Neural crest cell (in vitro differentiated cells): ENCODE measurements at regions not wholly inside any gene's neighbourhood (a gene's known extent, or its start where the extent isn't known, plus 50 kb on each side); places are given as distances from the start of the nearest gene placed in this dataset.

ENCODE experiments used
- DNase-seq: peaks from one replicate; pipeline ENCODE4 v3.0.0; 2021; ENCODE audit warnings: low read depth, mixed read lengths, low spot score
- H3K27ac Mint-ChIP-seq: one replicate; pipeline ENCODE4 v1.8.0; 2021; ENCODE audit warnings: mild to moderate bottlenecking, mixed read lengths; ENCODE audit not compliant: unreplicated experiment
- H3K27me3 Mint-ChIP-seq: 2 replicates; pipeline ENCODE4 v1.8.0; 2021; ENCODE audit warnings: low read depth, mild to moderate bottlenecking, mixed read lengths
- H3K36me3 Mint-ChIP-seq: 2 replicates; pipeline ENCODE4 v1.8.0; 2021; ENCODE audit warnings: low read depth, mild to moderate bottlenecking, mixed read lengths
- H3K4me1 Mint-ChIP-seq: 2 replicates; pipeline ENCODE4 v1.8.0; 2021; ENCODE audit warnings: mixed read lengths
- H3K4me3 Mint-ChIP-seq: one replicate; pipeline ENCODE4 v1.8.0; 2021; ENCODE audit warnings: mild to moderate bottlenecking, mixed read lengths
- H3K9me3 Mint-ChIP-seq: 2 replicates; pipeline ENCODE4 v1.8.0; 2021; ENCODE audit warnings: mixed read lengths
- TF ChIP-seq, protein P1 (sequence below): fragments of 200-600 bp; sonication (generic); conservative IDR thresholded peaks from 2 replicates; pipeline ENCODE4 v1.5.0; 2021; ENCODE audit warnings: antibody characterized with exemption, mild to moderate bottlenecking

GRCh38 chr2:142306131-142306530 lies 175.3 kb upstream of the LRP1B start:
- H3K4me3 Mint-ChIP-seq, result no peak overlapping the region
- no peaks in the 10 kb centered on the region for H3K27me3 Mint-ChIP-seq
- peaks cover 6% of the 10 kb centered on the region for H3K9me3 Mint-ChIP-seq
- H3K36me3 Mint-ChIP-seq, result peaks cover 2% of the 10 kb centered on the region
- TF ChIP-seq, protein P1, sequence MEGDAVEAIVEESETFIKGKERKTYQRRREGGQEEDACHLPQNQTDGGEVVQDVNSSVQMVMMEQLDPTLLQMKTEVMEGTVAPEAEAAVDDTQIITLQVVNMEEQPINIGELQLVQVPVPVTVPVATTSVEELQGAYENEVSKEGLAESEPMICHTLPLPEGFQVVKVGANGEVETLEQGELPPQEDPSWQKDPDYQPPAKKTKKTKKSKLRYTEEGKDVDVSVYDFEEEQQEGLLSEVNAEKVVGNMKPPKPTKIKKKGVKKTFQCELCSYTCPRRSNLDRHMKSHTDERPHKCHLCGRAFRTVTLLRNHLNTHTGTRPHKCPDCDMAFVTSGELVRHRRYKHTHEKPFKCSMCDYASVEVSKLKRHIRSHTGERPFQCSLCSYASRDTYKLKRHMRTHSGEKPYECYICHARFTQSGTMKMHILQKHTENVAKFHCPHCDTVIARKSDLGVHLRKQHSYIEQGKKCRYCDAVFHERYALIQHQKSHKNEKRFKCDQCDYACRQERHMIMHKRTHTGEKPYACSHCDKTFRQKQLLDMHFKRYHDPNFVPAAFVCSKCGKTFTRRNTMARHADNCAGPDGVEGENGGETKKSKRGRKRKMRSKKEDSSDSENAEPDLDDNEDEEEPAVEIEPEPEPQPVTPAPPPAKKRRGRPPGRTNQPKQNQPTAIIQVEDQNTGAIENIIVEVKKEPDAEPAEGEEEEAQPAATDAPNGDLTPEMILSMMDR, result no peak
- no peak for DNase-seq
- no peak overlapping the region for H3K27ac Mint-ChIP-seq
- no peaks in the 10 kb centered on the region for H3K4me1 Mint-ChIP-seq

DNA sequence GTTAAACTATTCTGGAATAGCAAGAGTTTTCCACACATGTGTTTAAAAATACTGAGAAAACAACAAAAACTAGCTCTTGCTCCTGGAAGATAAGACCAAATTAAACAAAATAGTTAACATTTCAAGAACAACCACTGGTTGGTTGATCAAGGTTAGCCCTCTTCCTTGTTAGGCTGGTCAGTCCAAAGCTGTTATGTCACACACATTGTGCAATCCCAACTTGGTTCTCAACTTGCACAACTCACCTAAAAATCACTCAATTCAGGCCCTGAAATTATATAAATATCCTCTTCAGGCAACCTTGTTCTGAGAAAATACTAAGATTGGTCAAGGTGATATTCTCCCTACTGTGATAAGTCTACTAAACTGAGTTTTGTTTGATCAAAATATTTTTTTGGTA lies 169.7 kb upstream of the LRP1B start:
- Mint-ChIP-seq H3K4me3 (no peak overlapping the region), H3K27me3 (no peaks in the 10 kb centered on the region), H3K27ac (no peak overlapping the region), H3K9me3 (no peaks in the 10 kb centered on the region), H3K36me3 (no peaks in the 10 kb centered on the region), H3K4me1 (no peaks in the 10 kb centered on the region)
- TF ChIP-seq, protein P1, result no peak
- no peak for DNase-seq

- TF ChIP-seq, protein P1, result no peak
- H3K27me3 Mint-ChIP-seq, result no peaks in the 10 kb centered on the region
- no peak overlapping the region for H3K4me3 Mint-ChIP-seq
- no peak overlapping the region for H3K27ac Mint-ChIP-seq
- DNase-seq, result no peak
- no peaks in the 10 kb centered on the region for H3K36me3 Mint-ChIP-seq
- no peaks in the 10 kb centered on the region for H3K9me3 Mint-ChIP-seq
- no peaks in the 10 kb centered on the region for H3K4me1 Mint-ChIP-seq
Measured at GRCh38 chr2:142299021-142299420, 168.2 kb upstream of the LRP1B start.

DNA sequence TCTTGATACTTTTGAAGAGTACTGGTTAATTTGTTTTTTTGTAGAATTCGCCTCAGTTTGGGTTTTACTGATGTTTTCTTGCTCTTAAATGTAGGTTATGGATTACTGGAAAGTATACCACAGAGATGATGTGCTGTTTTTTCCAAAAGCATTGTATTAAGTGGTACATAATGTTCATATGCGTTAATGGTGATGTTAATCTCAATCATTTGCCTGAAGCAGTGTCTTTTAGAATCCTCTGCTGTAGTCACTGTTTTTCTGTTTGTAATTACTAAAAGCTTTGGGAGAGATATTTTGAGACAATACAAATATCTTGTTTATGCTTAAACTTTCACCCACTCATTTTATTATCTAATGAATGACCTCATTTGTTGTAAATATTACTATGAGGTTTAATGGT lies 163.4 kb upstream of the LRP1B start:
- no peaks in the 10 kb centered on the region for H3K27me3 Mint-ChIP-seq
- no peak overlapping the region for H3K27ac Mint-ChIP-seq
- no peak overlapping the region for H3K4me3 Mint-ChIP-seq
- no peaks in the 10 kb centered on the region for H3K36me3 Mint-ChIP-seq
- TF ChIP-seq, protein P1, result no peak
- no peaks in the 10 kb centered on the region for H3K9me3 Mint-ChIP-seq
- no peaks in the 10 kb centered on the region for H3K4me1 Mint-ChIP-seq
- DNase-seq, result no peak

DNA sequence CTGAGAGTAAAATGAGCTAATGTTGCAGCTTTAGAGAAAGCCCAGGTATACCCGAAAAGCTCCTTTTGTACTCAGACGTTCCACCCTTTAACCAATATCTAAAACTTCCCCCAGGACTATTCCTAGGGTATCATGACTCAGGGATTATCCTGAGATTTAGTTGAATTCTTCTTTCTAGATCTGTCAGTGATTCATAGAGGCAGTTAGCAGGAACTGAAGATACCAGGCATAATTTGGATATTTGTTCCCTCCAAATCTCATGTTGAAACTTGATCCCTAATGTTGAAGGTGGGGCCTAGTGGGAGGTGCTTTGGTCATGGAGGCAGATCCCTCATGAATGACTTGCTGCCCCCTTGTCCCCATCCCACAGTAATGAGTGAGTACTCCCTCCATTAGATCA lies 161.2 kb upstream of the LRP1B start:
- Mint-ChIP-seq H3K36me3 (no peaks in the 10 kb centered on the region), H3K27me3 (no peaks in the 10 kb centered on the region), H3K9me3 (no peaks in the 10 kb centered on the region), H3K4me3 (no peak overlapping the region), H3K27ac (no peak overlapping the region), H3K4me1 (no peaks in the 10 kb centered on the region)
- TF ChIP-seq, protein P1, result no peak
- DNase-seq, result no peak

DNA sequence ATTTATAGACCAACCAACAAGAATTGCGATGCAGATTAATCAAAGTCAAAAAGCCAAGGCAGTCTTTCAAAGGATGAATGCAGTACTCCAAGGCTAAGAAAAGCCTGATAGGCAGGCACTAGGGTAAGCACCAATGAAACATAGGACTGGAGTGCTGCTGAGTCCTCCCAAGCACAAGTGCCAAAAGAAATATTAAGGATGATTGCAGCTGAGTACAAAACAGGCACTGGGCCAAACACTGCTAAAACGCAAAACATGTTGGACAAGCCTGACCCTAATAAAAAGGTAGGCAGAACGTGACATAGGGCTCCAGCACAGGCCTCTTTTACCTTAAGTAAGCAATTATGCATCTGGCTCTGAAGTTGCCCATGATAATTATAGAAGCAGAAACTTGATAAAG lies 160.1 kb upstream of the LRP1B start:
- no peak overlapping the region for H3K27ac Mint-ChIP-seq
- DNase-seq, result no peak
- no peaks in the 10 kb centered on the region for H3K36me3 Mint-ChIP-seq
- H3K4me3 Mint-ChIP-seq, result no peak overlapping the region
- H3K4me1 Mint-ChIP-seq, result no peaks in the 10 kb centered on the region
- H3K27me3 Mint-ChIP-seq, result no peaks in the 10 kb centered on the region
- TF ChIP-seq, protein P1, result no peak
- H3K9me3 Mint-ChIP-seq, result no peaks in the 10 kb centered on the region
